HG02678 (cell line): ENCODE measurements at regions not wholly inside any gene's neighbourhood (a gene's known extent, or its start where the extent isn't known, plus 50 kb on each side); places are given as distances from the start of the nearest gene placed in this dataset.
"Not testable (repeated sequence)": the region's sequence is repeated elsewhere in the genome, so short reads cannot be mapped to it uniquely, and the experiment has no call there.

Source experiments
- ATAC-seq: cut with Tn5 transposase; IDR thresholded peaks from one replicate; pipeline ENCODE4 v1.9.1; 2021; ENCODE audit warnings: mild to moderate bottlenecking, moderate library complexity; ENCODE audit not compliant: unreplicated experiment

DNA sequence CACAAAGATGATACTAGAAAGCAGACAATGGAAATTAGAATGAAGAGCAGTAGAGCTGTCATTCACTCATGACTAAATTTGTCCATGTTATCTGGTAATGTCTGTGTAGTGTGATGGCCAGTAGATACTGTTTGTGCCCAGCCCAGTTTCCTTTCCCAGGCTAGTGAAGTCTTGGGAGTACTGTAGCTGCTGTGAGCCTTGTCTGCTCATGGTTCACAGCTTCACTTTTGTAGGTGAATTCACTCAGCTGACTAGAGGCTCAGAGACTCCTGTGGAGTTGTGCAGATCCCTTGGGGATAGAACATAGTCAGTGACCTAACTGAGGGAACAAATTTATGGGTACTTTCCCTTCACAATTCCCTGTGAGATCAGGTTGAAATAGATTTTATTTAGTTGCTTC is 572.5 kb downstream of the ARL4A start:
- ATAC-seq: no peak

DNA sequence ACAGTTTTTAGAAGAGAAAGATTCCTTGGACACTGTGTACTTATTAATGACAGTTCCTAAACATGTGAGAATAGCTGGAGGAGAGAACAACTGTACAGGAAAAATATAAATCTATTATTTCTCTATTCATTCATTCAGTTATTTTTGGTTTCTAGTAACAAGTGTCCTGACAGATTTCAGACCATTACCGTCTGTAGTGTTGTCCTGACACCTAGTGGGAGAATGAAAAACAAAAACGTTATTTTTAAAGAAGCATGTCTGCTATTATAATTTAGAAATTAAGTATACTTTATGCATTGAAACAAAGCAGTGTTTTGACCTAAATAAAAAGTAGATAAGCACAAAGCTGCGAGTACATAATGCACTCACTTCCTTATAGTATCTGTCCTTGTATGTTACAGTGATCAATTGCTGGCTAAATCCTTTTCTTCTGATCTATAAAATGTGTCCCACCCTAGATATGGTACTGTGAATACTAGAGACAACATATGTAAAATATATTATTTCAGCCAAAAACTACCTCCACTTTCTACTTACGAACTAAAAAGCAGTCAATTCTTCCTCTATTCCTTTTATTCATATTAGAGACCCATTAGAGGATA is 575.6 kb downstream of the ARL4A start:
- no peak for ATAC-seq

DNA sequence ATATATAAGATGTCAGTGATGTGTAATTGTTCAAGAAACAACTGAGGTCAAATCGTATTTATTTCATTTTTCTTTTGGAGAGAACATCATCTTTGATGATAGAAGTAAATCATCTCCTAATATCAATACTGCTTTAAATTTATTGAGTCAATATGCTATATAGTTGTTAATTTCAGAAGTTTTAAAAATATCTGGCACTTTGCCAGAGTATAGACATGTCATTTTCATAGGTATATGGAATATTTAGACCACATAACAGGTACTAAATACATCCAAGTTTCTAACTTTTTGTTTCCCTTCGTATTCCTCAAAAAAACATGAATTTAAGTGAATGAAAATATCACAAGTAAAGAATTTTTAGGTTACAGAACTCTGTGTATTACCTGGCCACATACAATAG is 577.8 kb downstream of the ARL4A start:
- ATAC-seq: no peak

DNA sequence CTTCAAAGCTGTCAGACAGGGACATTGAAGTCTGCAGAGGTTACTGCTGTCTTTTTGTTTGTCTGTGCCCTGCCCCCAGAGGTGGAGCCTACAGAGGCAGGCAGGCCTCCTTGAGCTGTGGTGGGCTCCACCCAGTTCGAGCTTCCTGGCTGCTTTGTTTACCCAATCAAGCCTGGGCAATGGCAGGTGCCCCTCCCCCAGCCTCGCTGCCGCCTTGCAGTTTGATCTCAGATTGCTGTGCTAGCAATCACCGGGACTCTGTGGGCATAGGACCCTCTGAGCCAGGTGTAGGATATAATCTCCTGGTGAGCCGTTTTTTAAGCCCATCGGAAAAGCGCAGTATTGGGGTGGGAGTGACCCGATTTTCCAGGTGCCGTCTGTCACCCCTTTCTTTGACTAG is 586.8 kb downstream of the ARL4A start:
- ATAC-seq: not testable (repeated sequence)

DNA sequence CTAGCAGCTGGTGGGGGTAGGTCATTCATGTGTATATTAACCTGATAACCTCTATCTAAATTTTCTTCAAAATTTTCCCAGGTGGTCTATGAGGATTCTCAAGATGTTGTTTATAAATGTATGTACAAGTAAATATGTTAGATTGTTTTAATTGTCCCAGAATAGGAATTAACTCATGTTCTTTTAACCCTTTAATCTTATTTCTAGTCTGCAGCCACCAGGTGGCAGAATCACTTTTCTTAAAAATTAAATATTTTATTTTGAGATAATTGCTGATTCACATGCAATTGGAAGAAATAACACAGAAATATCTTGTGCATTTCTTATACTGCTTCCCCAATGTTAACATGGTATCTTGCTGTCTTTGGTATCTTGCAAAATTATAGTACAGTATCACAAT is 589.5 kb downstream of the ARL4A start:
- no peak for ATAC-seq

DNA sequence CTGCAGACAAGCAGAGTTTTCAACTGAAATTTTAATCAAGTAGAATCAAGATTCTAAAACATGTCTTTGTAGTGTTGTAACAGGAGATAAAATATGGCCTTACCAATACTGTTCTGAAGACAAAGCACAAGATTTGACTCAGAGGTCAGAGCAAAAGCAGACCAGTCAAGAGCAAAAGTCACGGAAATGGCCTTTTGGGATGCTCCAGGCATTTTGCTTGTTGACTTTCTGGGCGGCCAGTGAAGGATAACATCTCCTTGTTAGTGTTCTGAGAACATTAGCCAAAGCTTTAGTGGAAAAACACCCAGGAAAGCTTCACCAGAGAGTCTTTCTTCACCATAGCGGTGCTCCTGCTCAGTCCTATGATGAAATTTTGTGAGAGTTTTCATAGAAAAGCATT is 590.6 kb downstream of the ARL4A start:
- no peak for ATAC-seq

DNA sequence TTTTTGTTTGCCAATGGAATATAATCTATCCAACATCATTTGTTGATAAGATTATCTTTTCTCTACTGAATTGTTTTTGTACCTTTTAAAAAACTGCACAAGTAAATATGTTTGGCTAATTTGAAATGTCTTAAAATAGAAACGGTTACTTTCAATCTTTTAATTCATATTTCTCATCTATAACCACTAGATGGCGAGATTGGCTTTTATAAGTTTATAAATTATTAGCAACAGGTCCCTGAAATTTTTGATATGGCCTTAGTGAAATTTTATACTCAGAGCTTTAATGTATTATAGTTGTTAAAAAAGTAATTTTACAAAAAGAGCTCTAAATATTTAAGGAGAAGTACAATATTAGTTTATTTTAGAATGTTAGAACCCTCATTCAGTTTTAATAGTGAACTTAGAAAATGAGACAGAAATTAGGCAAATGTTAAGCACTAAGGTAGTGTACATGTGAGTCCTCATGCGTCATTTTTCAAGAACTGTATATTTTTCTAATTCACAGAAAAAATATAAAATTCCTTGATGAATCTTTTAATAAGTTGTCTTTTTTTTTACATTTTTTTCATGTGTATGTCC is 592.5 kb downstream of the ARL4A start:
- ATAC-seq: no peak

DNA sequence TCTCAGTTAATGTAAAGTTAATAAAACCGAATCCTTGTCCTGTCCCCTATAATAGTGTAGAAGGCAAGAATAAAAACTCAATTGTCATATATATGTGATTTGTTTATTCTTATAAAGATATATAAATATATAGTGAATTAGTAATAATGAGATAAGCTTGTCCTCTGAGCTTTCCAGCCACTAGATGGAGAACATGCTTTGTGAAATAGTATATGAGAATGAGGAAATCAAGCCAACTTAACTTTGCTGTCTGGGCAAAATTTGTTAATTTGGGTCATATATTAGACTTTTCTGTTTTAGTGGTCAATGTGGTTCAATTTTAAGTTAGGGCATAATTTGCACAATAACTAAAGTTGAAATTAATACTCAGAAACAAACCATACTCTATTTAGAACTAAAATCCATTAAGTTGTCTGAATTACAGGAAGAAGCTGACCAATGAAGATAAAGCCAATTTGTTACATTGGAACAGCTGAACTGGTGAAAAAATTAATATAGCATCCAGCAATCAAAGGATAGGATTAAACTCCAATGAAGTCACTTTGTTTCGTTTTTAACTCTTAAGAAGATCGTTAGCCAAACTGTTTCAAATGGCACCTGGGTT is 595.0 kb downstream of the ARL4A start:
- ATAC-seq: no peak

DNA sequence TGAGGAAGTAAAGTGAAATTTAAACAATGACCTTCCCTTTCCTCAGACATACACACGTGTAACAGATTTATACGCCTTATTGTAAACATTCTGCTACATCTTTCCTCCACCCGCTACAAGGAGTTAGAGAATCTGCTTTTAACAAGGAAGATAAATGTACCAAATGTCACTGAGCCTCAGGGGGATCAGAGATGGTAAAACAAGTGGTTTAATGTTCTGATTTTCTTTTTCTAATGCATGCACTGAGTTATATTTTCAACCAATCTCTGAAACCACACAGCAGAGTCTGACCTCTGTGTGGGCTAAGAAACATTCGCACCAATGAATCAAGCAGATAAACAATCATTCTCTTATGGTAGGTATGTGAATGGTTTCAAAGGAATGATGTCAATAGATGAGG is 599.5 kb downstream of the ARL4A start:
- no peak for ATAC-seq

DNA sequence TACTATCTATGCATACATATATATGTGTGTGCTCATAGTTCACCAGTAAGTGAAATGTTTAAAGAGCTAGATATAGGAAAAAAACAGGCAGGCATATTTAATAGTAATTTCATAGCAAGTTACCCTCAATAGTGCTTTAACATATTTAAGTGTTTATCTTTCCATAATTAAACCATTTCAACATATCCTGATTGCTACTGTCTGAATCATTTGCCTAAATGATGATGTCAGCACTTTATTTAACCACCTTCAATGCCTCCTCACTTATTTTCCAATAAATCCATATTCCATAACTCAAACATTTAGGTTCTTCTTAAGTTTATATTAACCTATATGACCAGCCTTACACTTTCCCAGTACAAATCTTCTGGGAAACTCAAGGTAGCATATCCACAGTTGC is 601.1 kb downstream of the ARL4A start:
- no peak for ATAC-seq

DNA sequence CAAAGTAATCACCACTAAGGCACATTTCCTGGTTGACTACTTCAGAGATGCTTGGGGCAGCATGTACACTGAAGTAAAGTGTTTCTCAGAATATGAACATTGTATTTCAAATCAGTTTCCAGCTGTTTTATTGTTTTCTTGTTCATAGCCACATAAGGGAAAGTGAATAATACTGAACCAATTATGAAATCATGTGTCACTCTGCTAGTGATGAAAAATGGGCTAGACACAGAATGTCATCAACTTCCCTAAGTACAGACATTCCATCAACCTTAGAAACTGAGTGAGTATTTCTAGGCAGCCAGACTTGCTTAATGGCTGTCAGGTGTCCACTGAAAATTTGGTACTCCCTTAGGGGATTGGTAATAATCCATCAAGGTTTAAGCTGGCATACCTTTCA is 603.5 kb downstream of the ARL4A start:
- no peak for ATAC-seq

DNA sequence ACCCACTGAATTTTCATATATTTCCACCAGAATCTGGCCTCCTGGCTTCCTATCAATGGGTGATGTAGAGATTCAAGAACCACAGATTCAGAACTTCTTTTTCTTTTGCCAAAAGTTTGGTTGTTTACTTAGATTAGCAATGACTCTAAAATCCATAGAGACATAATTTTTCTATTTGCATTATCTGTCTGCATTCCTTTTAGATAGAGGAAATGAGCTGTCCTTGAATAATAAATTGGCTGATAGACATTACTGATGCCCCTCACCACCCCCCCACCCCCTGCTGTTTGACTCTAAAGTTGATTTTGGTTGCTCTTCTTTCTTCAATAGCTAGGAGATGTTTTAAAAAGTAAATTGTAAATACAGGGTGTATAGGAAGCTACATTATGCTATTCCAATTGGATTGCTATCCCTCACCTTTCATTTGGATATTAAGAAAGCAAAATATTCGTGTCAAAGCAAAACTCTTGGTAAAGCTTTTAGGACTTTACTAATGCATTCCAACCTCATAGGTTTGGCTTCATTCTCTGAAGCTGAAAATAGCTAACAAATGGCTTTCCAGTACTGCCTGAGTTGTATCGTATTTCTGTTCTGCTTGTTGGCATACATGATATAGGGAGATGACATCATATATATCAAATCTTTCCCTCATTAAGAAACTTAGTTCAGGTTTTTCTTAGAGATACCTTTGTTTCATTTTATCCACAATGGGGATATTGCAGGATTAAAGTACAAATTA is 606.0 kb downstream of the ARL4A start:
- no peak for ATAC-seq

DNA sequence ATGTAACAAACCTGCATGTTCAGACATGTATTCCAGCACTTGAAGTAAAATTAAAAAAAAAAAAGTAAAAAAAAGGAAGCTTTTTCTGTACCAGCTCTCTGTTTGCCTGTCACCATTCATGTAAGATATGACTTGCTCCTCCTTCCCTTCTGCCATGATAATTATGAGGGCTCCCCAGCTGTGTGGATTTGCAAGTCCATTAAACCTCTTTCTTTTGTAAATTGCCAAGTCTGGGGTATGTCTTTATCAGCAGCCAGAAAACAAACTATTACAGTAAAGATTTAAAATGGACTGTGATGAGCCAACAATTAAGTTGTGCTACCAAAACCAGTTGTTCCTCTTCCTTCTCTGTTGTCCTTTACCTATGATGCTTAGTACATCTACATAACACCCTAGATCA is 619.6 kb downstream of the ARL4A start:
- ATAC-seq: no peak

DNA sequence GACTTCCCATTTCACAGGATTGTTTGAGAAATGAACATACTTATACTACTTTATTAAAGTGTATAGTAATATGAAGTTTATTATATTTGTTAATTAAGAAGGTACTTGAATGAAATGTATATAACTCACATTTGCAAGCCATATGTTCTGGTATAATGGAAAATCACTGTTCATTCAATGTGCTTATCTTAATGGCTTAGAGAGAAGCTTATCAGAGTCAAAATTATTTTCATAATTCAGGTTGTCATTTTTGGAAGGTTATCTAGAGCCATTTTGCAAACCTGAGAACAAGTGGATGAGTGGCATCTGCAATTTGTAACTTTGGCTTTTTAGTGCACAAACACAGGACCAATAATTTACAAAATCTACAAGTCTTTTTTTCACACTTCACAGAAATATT is 621.0 kb downstream of the ARL4A start:
- no peak for ATAC-seq

DNA sequence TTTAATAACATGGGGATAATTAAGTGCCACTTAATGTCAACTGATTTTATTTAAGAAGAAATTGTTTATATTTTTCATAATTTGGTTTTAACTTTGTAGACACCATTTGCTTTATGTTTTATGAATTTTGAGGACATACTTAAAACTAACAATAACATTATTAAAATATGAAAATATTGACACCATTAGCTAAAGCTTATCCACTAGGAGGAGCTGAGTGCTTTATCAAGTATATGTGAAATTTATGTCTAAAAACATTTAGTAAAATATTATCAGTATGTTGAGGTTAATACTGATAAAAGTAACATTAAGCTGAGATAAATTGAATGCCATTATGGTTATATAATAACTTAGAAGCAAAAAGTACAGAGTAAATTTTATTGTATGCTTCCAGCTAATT is 622.1 kb downstream of the ARL4A start:
- no peak for ATAC-seq

DNA sequence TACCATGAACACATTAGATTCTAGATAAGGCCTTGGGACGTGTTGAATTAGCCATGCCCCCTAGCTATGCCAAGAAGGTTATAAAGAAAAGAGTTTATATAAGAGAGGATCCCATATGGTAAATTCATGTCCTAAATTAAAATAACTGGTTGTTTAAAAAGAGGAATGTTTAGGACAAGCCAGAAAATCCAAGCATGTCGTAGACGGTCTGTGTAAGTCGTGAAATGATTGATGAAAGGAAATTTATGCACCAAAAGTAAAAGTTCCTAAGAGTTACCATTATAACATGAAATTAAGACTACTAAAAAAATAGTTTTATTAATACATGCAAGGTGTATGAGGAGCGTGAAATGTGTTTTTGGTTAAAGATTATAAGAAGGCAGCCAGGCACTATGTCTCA is 624.9 kb downstream of the ARL4A start:
- no peak for ATAC-seq

DNA sequence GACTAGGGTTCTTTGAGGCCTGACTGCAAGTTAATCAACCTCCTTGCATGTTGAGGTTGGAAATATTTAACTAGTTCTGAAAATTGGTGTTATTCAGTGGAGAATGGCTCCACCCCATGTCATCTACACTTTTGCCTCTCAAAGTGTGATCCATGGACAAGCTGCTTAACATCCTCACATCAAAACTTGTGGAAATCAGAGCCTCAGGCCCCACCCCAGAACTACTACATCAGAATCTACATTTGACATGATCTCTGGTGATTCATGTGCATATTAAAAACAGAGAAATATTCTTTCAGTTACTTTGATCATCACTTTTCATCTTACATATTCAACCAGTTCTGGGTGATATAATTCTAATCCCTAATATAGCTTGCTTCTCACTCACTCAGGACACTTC is 632.9 kb downstream of the ARL4A start:
- no peak for ATAC-seq

DNA sequence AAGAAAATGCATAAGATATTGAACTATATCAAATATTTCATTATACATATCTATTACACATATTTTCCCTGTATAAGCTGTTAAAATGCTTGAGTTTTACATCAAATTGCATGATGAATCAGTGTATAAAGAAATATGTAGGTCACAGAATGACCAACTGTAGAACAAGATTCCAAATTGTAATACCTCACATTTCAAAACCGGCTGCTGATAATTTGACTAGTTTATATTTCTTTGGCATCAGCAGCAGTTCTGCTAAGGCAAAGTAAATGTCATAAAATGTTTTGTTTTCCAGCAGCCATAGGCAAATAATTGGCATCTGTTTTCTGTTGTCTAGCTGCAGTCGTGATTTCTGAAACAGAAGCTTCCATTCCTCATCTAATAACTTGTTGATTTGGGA is 633.9 kb downstream of the ARL4A start:
- no peak for ATAC-seq

DNA sequence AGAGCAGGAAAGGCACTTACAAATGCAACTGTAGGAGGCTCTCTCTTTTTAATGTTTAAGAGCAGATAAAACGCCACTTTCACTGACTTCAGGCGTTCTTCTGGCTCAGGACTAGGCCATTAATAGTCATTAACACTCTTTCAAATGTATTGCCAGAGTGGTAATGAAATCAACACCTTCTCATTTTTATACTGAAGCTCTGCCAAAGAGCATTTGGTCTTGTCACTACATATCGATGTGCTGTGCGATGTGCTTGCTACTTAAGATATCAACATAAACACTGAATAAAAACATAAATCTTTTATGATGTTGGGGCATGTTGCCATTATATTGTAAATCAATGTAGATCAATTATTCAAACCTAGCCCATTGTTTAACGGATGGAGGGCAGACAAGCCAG is 634.7 kb downstream of the ARL4A start:
- ATAC-seq: no peak

DNA sequence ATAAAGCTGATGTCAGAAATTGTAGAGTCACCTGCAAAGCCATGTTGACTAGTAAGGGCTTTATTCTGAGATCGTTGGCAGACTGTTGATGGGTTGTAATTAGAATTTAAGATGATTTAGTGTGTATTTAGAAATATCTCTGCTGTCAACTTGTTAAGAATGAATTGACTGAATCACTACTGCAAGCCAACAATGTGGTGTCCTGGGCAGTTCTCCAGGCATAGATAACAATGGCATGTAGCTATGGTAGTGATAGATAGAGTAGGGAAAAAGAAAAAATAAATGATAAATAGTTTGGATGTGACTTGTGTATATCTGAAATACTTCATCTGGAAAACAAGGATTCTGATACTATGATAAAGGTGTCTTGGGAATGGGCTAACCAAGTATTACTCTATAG is 640.2 kb downstream of the ARL4A start:
- no peak for ATAC-seq

DNA sequence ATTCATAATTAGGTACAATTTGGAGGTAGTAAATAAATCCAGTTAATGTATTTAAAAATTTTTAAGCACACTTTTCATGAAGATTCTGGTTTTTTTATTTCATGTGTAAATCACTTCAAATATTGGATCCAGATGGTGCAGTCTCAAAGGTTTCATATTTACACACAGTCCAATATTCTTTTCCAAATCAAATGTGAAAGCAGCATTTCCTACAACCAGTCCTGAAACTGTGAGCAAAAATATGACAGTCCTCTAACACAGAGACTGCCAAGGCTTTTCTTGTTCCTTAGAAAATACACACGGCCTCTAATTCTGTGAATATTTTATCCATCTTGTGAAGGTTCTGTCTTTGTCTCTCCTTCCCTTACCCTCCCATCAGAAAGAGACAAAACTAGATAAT is 645.9 kb downstream of the ARL4A start:
- ATAC-seq: no peak

DNA sequence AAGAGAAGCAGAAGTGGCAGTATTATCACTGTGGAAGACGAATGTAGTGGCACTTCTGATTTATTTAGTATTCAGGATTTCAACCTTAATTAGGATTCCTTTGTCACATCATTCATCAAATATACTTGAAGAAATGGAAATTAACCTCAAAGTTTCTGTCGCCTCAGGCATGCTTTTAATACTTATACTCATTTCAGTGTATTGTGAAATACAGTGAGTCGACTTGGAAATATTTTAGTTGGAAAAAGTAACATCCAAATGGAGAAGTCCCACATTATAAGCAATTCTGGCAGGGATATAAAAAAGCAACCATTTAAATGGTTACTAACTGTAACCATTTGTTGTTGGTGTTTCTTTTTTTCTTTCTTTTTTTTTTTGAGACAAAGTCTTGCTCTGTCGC is 648.8 kb downstream of the ARL4A start:
- no peak for ATAC-seq
